Stimulated activated CD4-positive, alpha-beta T cell treated with anti-CD3 and anti-CD28 coated beads, Interleukin-4, amount 100 ng/mL, for 4 hours (primary cell): ENCODE measurements at regions not wholly inside any gene's neighbourhood (a gene's known extent, or its start where the extent isn't known, plus 50 kb on each side); places are given as distances from the start of the nearest gene placed in this dataset.
A peak's percentile ranks its signal among the peaks of the same experiment; 100 is the strongest.

Experiments
- DNase-seq, 2 experiments: peaks; one replicate each; pipeline ENCODE4 v3.0.0-alpha.2; 2020

GRCh38 chr2:136399667-136400289 is 281.8 kb upstream of the CXCR4 start:
- DNase-seq = no peak

GRCh38 chr2:136395582-136395981 is 277.6 kb upstream of the CXCR4 start:
- DNase-seq = no peak

DNA sequence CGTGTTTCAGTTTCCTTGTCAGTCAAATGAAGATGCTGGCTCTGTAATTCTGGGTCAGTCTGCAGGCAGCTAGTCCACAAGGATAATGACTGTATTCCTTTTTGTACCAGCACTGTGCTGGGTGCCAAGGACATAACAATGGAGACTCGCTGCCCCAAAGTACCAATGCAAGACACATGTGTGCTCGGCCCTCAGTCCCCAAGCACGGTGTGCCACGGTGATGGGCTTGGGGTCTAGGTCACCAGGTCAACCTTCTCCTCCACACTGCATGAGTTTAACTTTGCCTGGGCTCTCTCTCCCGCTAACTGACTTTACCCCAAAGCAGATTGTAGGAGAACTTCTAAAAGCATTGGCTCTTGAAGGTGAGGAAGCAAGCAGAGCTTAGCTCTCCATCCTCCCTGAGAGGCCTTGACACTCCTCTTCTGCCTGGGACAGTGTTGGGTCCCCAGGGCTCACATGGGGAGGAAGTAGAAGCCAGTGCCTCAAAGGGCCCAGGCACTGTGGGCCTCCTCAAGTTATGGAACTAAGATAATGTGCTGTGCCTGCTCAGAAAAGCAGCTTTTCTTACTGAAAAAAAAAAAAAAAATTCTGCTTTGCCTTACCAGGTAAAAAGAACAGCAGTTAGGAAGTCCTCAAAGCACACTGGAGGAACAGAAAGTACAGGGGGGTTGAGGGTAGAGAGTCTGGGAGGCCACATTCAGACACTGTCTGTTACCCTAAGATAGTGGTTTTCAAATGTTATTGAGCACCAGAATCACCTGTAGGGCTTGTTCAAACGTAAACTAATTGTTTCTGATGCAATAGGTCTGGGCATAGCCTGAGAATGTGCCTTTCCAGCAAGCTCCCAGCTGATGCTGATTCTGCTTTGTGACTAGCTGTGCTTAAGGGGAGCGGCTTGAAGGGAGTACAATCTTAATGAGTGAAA is 276.4 kb upstream of the CXCR4 start:
- DNase-seq = no peak

DNA sequence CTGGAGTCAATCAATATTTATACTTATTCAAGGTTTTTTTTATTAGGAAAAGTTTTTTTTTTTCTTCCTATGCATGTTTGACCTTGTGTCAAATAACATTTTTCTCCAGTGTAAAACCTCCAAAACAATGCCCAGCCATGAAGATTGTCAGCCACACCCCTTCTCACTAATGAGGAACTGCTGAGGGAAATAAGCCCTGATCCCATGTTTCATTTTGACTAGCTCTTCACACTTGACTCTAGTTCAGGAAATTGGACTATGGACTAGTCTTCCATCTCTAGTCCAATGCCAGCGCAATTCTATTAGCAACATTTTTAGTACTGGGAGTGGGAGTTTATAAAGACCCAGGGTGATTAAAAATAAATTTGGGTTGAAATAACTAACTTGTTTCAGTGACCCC is 275.6 kb upstream of the CXCR4 start:
- DNase-seq = no peak

- no peak for DNase-seq
Observed at GRCh38 chr2:136392897-136393505, 275.1 kb upstream of the CXCR4 start.

GRCh38 chr2:136389809-136390208 is 271.9 kb upstream of the CXCR4 start:
- DNase-seq = no peak

GRCh38 chr2:136386046-136386445 is 268.1 kb upstream of the CXCR4 start:
- DNase-seq = no peak

- DNase-seq = peak; percentile 25 to 36
Observed at GRCh38 chr2:136384531-136385303, 266.8 kb upstream of the CXCR4 start.

DNA sequence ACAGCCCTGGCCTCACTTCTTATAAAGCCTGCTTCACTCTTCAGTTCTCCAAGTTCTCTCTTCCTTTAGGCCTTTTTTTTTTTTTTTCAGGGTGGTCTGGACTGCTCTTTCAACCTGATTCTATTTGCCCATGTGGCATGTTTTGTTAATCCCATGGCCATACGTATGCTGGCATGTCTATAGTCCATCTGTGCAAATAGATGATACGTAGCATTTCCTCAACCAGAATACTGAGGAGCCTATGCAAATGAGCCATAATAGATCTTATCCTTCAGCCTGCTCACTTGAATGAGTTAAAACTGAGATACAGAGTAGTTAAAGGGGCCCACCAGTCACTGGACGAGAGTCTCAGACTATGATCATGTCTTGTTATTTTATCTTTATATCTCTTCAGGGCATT is 265.2 kb upstream of the CXCR4 start:
- no peak for DNase-seq

GRCh38 chr2:136381722-136382633 is 264.0 kb upstream of the CXCR4 start:
- DNase-seq = peak; percentile 29 to 46

- DNase-seq = no peak
Observed at GRCh38 chr2:136381245-136381644, 263.3 kb upstream of the CXCR4 start.

DNA sequence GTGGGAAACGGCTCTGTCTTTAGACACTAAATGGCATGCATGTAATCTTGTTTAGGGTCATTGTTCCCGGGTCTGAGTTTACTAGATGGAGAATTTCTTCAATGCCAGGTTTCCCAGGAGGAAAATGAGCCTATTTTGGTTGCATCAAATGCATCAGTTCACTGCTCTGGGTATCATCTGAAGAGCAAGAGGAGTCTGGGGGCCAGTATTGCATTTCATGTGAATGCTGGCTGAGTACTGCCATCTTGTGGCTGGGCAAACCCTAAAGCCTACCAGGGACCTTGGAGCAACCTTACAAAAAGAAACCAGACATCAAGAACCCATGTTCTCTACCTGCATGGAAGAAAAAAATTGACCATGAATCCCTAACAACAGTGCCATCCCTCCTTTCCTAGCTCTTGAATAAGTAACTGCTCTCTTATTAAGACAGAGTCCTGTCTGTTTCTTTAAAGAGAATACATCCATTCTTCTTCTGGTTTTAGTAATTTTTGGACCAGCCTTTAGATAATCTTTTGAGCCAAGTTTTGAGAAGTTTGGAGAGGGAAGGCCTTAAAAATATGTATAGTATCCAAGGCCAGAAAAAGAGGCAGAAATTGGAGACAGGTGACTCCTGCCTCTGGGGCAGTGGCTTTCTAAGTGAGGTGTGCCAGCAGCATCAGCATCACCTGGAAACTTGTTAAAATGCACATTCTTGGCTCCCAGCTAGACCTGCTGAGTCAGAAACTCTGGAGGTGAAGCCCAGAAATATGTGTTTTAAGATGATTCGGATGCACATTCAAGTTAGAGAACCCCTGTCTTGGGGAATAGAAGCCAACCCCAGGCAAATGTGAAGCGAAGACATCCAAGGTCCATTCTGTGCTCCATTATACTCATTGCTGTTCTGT is 261.0 kb upstream of the CXCR4 start:
- peak; percentile 61 to 70 for DNase-seq

DNA sequence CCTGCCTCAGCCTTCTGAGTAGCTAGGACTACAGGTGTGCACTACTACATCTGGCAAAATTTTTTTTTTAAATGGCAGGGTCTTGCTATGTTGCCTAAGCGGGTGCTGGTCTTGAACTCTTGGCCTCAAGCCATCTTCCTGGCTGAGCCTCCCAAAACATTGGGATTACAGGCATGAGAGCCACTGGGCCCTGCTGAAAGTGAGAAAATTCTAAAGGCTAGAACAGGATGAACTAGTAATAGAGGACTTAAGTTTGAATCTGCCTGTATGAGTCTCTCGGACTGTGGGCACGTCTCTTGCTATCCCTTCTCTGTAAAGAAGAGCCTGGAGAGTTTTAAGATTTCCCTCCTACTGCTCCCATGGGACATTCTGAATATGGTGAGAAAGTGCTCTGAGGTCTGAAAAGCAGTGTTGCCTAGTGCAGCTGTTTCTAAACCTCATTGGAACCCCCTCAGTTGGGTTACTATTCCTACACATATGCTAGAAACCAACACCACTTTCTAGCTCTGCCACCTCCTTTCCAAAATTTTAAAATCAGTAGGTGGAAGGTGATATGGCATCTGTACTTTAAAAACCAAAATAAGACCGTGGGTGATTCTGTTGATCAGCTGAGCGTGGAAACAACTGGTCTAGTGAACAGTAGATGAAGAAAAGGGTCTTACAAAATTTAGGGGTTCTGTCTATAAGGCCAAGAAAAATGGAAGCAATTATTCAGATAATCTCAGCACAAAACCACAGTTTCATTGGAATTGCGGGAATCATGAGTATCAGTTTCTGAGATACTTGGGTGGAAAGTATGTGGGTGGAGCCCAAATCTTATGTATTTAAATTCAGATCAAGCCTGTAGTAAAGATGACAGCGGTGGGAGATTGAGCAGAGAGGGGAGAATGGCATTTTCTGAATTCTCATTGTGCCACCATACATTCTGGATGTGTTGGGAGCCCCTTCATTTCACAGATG is 259.8 kb upstream of the CXCR4 start:
- no peak for DNase-seq

- no peak for DNase-seq
Observed at GRCh38 chr2:136376798-136377211, 258.9 kb upstream of the CXCR4 start.

- DNase-seq = no peak
Observed at GRCh38 chr2:136376211-136376610, 258.3 kb upstream of the CXCR4 start.

- no peak for DNase-seq
Observed at GRCh38 chr2:136375017-136375901, 257.3 kb upstream of the CXCR4 start.

GRCh38 chr2:136373841-136374240 is 255.9 kb upstream of the CXCR4 start:
- no peak for DNase-seq

- no peak for DNase-seq
Observed at GRCh38 chr2:136373029-136373428, 255.1 kb upstream of the CXCR4 start.

DNA sequence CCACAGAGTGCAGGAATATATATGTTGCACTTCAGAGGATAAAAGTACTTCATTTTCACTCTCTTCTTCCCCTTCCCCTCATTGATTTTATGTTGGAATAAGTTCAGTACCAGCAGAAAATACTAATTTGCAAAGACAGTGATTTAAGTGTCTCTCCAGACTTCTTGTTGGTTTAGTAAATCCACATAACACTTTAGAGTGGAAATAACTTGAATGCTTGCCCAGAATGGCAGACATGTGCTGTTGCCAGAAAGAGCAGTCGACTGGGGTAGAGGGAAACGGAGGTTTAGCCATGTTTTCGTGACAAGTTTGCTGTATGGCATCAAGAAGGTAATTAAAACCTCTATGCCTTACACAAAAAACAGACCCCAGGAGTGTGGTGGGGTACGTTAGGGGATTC is 246.0 kb upstream of the CXCR4 start:
- no peak for DNase-seq
